HG03521 (cell line): ENCODE measurements at regions not wholly inside any gene's neighbourhood (a gene's known extent, or its start where the extent isn't known, plus 50 kb on each side); places are given as distances from the start of the nearest gene placed in this dataset.
"Not testable (repeated sequence)": the region's sequence is repeated elsewhere in the genome, so short reads cannot be mapped to it uniquely, and the experiment has no call there.

Experiments
- ATAC-seq: cut with Tn5 transposase; IDR thresholded peaks from one replicate; pipeline ENCODE4 v1.9.1; 2021; ENCODE audit warnings: mild to moderate bottlenecking, moderate library complexity; ENCODE audit not compliant: unreplicated experiment

DNA sequence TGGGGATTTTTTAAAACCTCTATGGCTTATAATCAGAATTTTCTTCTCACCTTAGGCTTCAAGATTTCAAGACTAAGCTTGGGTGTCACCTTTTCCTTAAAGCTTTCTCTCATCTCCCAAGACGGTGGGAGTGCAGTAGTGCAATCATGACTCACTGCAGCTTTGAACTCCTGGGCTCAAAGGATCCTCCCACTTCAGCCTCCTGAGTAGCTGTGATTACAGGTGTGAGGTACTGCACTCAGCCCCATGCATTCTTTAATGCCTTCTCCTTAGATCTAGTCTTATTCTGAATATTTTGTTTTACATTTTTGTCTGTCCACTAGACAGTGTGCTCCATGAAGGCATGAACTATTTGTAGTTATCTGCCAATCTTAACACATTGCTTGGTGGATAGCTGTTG, 55.7 kb upstream of the FAT3 start:
- ATAC-seq, result no peak

DNA sequence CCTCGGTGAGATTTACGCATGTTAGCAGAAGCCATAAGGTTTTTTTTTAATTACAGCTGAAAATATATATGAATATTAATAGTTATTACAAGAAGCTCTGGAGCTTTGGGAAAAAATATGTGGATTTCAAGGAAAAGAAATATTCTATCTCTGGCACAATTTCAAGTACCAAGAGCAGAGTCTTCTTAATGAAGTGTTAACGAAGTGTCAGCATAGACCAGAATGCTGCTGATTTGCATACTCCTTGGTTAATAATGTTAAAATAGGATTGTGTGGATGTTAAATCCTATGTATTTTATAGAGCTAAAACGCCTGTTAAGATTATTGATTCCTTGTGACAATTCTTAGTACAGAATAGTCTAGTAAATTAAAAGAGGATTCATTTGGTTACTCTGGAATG, 57.0 kb upstream of the FAT3 start:
- ATAC-seq, result no peak

DNA sequence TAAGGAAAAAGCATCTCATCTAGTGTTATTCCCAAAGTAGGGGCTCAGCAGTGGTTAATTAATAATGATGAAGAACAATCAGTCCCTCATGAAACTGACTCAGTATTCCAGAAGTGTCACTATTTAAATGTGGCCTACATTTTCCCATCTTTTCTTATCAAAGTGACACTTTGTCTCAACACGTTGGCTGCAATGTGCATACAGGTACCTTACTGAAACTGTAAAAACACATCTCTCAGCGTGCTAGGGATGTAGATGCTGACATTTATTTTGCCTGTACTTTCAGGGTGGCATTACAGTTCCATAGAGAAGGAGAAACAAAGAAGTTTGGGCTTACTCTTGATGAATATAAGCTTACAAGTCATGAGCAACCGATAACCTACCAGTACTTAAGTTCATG, 58.3 kb upstream of the FAT3 start:
- no peak for ATAC-seq

DNA sequence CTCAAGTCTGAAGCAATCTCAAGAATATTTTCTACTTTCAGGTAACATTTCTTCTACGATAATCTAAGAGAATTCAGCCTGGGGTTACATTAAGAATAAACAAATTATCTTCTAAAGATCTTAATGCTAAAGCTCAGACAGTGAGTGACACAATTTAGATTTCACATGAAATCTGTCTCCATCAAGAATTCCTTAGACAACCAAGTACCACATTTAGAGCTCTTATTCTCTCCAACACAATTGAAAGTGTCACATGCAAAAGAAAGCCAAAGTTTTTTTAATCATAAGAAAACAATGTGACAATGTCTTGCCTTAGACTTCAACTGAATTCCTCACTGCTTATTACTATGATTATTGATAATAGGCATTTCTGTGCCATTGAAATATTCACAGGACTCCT, 60.7 kb upstream of the FAT3 start:
- ATAC-seq, result no peak

DNA sequence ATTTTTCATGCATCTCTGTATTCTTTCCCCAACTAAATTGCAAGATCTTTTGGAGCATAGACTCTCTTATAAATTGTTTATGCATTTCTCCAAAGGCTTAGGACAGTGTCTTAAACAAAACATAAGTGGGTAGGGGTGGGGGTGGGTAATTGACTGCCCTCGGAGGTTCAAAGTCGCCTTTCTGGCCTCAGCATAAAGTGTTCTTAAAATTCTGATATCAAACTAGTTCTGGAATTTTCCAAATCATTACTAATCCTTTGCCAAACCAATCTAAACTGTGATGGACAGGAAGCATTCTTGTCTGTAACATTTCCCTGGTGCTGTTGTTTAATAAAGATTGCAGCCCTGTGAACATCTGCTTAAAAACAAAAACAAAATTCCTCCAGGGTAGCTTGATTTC, 61.8 kb upstream of the FAT3 start:
- ATAC-seq, result no peak

DNA sequence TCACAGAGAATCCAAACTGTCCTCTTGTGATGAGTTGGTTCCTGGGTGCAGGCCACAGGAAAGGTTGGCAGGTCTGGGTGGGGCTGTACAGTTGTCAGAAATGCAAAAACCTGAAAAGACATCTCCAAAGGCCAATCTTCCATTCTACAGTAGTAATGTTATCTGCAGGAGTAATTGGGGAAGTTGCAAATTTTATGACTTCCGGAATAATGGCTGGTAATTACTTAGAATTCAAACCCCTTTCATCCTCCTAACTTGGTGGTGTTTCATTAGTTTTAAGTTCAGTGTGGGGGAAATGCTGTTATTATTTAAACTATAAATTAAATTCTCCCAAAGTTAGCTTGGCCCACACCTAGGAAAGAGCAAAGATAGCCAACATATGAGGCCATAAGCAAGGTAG, 64.7 kb upstream of the FAT3 start:
- ATAC-seq, result no peak

- ATAC-seq, result not testable (repeated sequence)
These were observed 67.2 kb upstream of the FAT3 start for GRCh38 chr11:92157390-92157789.

GRCh38 chr11:92154611-92155010, 70.0 kb upstream of the FAT3 start:
- no peak for ATAC-seq

DNA sequence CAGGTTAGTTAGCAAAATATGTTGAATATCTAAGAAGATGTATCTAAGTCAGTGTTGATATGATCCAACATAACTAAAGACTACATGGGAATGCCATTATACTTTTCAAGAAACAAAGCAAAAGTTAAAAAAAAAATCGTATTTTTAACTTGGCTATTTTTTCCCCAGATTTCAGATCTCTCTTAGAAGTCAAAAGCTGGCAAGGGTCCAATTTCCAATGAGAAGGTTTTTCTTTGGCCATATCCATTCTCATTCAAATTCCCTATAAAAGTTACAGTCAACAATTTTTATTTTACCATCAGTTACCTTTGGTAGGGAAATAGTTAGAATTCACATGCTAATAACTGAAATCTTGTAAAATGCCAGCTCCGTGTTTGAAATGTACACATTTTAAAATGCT, 70.5 kb upstream of the FAT3 start:
- ATAC-seq, result no peak

DNA sequence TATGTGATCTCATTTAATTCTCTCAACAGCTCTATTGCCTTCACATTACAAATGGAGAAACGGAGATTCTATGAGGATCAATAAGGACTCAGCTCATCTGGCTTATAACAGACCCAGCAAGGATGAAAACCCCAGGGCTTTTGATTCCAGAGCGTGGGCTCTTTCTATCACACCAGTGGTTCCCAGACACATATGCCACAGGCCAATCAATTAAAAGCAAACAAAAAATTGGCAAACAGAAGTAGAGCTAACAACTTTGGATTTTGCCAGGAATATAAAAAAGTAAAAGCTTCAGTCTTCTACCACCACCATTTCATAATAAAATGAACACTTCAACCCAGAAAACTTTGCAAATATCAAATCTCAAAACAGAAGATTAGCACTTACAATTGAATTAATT, 71.1 kb upstream of the FAT3 start:
- ATAC-seq, result no peak

DNA sequence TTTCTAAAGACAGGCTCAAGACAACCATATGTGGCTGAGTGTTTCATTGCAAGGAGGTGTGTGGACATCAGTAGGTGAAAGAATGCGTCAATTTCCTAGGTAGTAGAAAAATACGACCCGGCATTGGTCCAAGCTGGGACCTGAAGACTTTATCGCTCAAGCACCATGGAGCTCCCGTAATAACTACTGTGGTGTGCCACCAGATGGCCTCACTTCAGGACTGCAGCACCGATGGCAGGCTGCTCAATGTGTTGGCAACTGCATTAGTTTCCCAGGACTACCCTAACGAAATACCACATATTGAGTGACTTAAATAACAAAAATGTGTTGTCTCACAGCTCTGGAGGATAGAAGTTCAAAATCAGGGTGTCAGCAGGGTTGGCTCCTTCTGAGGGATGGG, 72.4 kb upstream of the FAT3 start:
- ATAC-seq, result no peak

GRCh38 chr11:92149996-92150395, 74.6 kb upstream of the FAT3 start:
- ATAC-seq, result no peak

GRCh38 chr11:92141725-92142124, 82.9 kb upstream of the FAT3 start:
- ATAC-seq, result no peak

- ATAC-seq, result no peak
These were observed 83.5 kb upstream of the FAT3 start for GRCh38 chr11:92141159-92141558.

DNA sequence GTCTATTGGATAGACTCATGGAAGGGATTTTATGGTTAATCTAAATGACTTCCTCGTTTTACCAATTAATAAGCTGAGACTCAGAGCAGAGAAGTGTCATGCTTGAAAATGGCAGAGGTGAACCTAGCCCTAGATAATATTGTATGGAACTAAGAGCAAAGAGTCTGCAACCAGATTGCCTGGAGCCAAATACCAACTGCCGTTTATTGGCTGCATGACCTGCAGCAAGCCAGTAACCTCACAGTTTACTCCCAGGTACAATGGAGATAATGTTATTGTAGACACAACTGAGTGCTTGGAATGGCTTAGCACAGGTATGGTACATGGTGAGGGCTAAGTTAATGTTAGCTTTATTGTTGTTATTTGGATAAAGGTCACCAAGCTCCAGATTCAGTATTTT, 84.6 kb upstream of the FAT3 start:
- no peak for ATAC-seq

DNA sequence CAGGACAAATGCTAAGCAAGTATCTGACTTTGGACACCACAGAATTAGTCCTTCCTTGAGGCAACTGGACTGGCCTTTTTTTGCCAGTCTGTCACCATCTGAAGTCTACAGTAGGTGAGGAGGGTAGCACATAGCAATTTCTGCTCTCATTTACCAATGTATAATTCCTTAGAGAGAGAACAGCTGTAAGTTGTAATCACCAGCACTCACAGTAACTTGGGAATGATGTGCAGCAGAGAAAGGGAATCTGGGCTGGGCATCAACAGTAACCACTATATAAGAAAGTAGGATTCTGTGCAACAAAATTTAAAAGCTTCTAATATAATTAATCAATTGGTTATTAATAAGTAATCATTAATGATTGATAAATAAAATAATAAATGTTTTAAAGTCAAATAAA, 86.3 kb upstream of the FAT3 start:
- ATAC-seq, result no peak

DNA sequence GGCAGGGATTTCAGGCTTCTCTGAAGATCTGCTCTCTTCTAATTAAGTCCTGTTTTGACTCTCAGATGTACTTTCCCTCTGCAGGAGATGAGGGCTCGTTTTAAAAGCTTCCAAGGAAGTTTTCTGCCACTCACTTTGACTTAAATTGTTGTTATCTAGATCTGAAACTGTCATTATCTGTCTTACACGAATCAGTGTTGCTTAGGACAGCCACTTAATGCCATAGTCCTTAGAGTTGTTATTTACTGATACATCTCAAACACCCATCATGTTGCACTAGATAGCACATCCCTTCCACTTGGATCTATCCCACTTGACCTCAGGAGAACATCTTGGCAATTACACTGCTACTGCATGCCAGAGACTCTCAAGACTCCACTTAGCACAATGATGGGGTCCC, 86.9 kb upstream of the FAT3 start:
- ATAC-seq, result no peak

GRCh38 chr11:92136797-92137196, 87.8 kb upstream of the FAT3 start:
- no peak for ATAC-seq

- no peak for ATAC-seq
These were observed 93.2 kb upstream of the FAT3 start for GRCh38 chr11:92131289-92131865.

DNA sequence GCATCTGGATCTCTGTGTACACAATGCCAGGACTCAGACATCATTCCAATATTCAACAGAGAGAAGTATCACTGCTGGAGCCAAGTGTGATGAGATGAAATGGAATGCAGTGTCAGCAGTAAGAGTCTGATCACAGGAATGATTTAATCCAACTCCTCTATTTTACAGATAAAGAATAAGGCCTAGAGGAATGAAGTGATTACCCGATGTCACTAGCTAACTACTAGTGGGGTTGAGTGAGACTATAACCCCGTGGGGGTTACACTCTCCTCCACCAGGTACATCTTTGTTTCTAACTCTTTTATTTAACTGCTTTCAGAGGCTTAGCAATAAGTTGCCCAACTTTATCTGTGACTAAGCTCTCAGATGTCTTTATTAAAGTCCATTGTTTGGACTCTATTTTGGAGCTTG, 94.2 kb upstream of the FAT3 start:
- ATAC-seq, result no peak

- no peak for ATAC-seq
These were observed 94.8 kb upstream of the FAT3 start for GRCh38 chr11:92129811-92130210.

DNA sequence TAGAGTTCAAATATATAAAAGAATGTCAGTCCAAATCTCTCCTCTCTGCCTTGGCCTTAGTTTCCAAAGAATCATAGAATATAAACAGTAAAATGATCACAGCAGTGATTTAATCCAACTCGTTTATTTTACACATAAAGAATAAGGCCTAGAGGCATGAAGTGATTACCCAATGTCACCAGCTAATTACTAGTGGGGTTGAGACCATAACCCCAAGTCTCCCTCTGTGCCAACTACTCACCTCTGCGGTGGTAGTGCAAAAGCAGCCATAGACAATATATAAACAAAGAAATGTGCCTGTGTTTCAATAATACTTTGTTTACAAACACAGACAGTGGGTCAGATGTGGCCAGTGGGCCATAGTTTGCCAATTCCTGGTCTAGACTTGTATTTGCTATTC, 96.6 kb upstream of the FAT3 start:
- ATAC-seq, result no peak

GRCh38 chr11:92125321-92125720, 99.3 kb upstream of the FAT3 start:
- no peak for ATAC-seq

GRCh38 chr11:92123540-92123939, 101.1 kb upstream of the FAT3 start:
- ATAC-seq, result no peak
